HFFc6 (cell line): ENCODE measurements at regions not wholly inside any gene's neighbourhood (a gene's known extent, or its start where the extent isn't known, plus 50 kb on each side); places are given as distances from the start of the nearest gene placed in this dataset.

Source experiments
- DNase-seq: peaks from one replicate; pipeline ENCODE4 v3.0.0-alpha.2; 2018
- H3K27ac Mint-ChIP-seq: 2 replicates; pipeline ENCODE4 v1.8.0; 2020; ENCODE audit warnings: mild to moderate bottlenecking, mixed read lengths
- H3K27me3 Mint-ChIP-seq: 2 replicates; pipeline ENCODE4 v1.8.0; 2021; ENCODE audit warnings: mild to moderate bottlenecking, moderate library complexity, mixed read lengths; ENCODE audit not compliant: insufficient read depth
- H3K36me3 Mint-ChIP-seq: 2 replicates; pipeline ENCODE4 v1.8.0; 2021; ENCODE audit warnings: low read depth, mixed read lengths
- H3K4me1 Mint-ChIP-seq: 2 replicates; pipeline ENCODE4 v1.8.0; 2020; ENCODE audit warnings: low read depth, mixed read lengths
- H3K4me3 Mint-ChIP-seq: 2 replicates; pipeline ENCODE4 v1.8.0; 2020; ENCODE audit warnings: mild to moderate bottlenecking, moderate library complexity, mixed read lengths
- H3K9me3 Mint-ChIP-seq: 2 replicates; pipeline ENCODE4 v1.8.0; 2020; ENCODE audit warnings: mild to moderate bottlenecking, mixed read lengths
- CTCF ChIP-seq: fragments of 200-600 bp; sonication (generic); IDR thresholded peaks from 2 replicates; pipeline ENCODE4 v1.5.0; 2021; ENCODE audit warnings: antibody characterized with exemption, mild to moderate bottlenecking

- Mint-ChIP-seq H3K4me3 (no peak overlapping the region), H3K36me3 (no peaks in the 10 kb centered on the region), H3K9me3 (no peaks in the 10 kb centered on the region), H3K4me1 (no peaks in the 10 kb centered on the region), H3K27me3 (peaks cover 5% of the 10 kb centered on the region), H3K27ac (no peak overlapping the region)
- no peak for TF ChIP-seq CTCF
- DNase-seq, result no peak
These were observed 75.8 kb upstream of the SYN2 start for GRCh38 chr3:11928381-11928780.

- no peaks in the 10 kb centered on the region for H3K9me3 Mint-ChIP-seq
These were observed 74.7 kb upstream of the SYN2 start for GRCh38 chr3:11929531-11929930.

GRCh38 chr3:11930084-11930483 is 74.1 kb upstream of the SYN2 start:
- Mint-ChIP-seq H3K4me1 (no peaks in the 10 kb centered on the region), H3K27ac (no peak overlapping the region), H3K4me3 (no peak overlapping the region), H3K9me3 (no peaks in the 10 kb centered on the region), H3K36me3 (no peaks in the 10 kb centered on the region), H3K27me3 (peaks cover 2% of the 10 kb centered on the region)
- TF ChIP-seq CTCF, result no peak
- DNase-seq, result no peak

More at GRCh38 chr3:11929531-11929930, 74.7 kb upstream of the SYN2 start:
- H3K4me1 Mint-ChIP-seq, result no peaks in the 10 kb centered on the region
- H3K27ac Mint-ChIP-seq, result no peak overlapping the region
- H3K36me3 Mint-ChIP-seq, result no peaks in the 10 kb centered on the region
- TF ChIP-seq CTCF, result no peak
- no peak for DNase-seq
- peaks cover 5% of the 10 kb centered on the region for H3K27me3 Mint-ChIP-seq
- H3K4me3 Mint-ChIP-seq, result no peak overlapping the region

GRCh38 chr3:11932636-11933035 is 71.6 kb upstream of the SYN2 start:
- Mint-ChIP-seq H3K4me1 (no peaks in the 10 kb centered on the region), H3K27ac (no peak overlapping the region), H3K27me3 (peaks cover 3% of the 10 kb centered on the region; the same call in 1 of the 2 replicates), H3K9me3 (no peaks in the 10 kb centered on the region), H3K4me3 (no peak overlapping the region), H3K36me3 (no peaks in the 10 kb centered on the region)
- TF ChIP-seq CTCF, result no peak
- no peak for DNase-seq

- H3K36me3 Mint-ChIP-seq, result no peaks in the 10 kb centered on the region
- no peaks in the 10 kb centered on the region for H3K4me1 Mint-ChIP-seq
- no peak overlapping the region for H3K27ac Mint-ChIP-seq
- H3K4me3 Mint-ChIP-seq, result no peak overlapping the region
- H3K27me3 Mint-ChIP-seq, result 0 out of 2 replicates have a peak, but pooled peaks cover 2% of the 10 kb centered on the region
- TF ChIP-seq CTCF, result no peak
- no peaks in the 10 kb centered on the region for H3K9me3 Mint-ChIP-seq
- no peak for DNase-seq
These were observed 70.7 kb upstream of the SYN2 start for GRCh38 chr3:11933529-11933928.
